Fibroblast of upper back skin (primary cell): ENCODE measurements at regions not wholly inside any gene's neighbourhood (a gene's known extent, or its start where the extent isn't known, plus 50 kb on each side); places are given as distances from the start of the nearest gene placed in this dataset.

Experiments used
- DNase-seq: peaks from one replicate; pipeline ENCODE4 v3.0.0-alpha.2; 2013

- no peak for DNase-seq
Observed at GRCh38 chr17:73934696-73935095, 268.8 kb upstream of the RPL38 start.

GRCh38 chr17:73936908-73937627 is 266.4 kb upstream of the RPL38 start:
- no peak for DNase-seq

GRCh38 chr17:73938706-73939105 is 264.8 kb upstream of the RPL38 start:
- DNase-seq, result no peak

GRCh38 chr17:73939806-73940205 is 263.7 kb upstream of the RPL38 start:
- no peak for DNase-seq

GRCh38 chr17:73940511-73940910 is 263.0 kb upstream of the RPL38 start:
- DNase-seq, result no peak

- DNase-seq, result no peak
Observed at GRCh38 chr17:73941919-73942530, 261.5 kb upstream of the RPL38 start.

- no peak for DNase-seq
Observed at GRCh38 chr17:73942703-73943415, 260.6 kb upstream of the RPL38 start.

- no peak for DNase-seq
Observed at GRCh38 chr17:73943416-73944110, 259.9 kb upstream of the RPL38 start.

- no peak for DNase-seq
Observed at GRCh38 chr17:73944366-73944765, 259.1 kb upstream of the RPL38 start.

- DNase-seq, result no peak
Observed at GRCh38 chr17:73947281-73947965, 256.1 kb upstream of the RPL38 start.

GRCh38 chr17:73947966-73948355 is 255.5 kb upstream of the RPL38 start:
- no peak for DNase-seq

- no peak for DNase-seq
Observed at GRCh38 chr17:73949903-73950592, 253.4 kb upstream of the RPL38 start.

GRCh38 chr17:73950593-73950914 is 252.9 kb upstream of the RPL38 start:
- no peak for DNase-seq

- peak; percentile 26 for DNase-seq
Observed at GRCh38 chr17:73952082-73952479, 251.4 kb upstream of the RPL38 start.

- DNase-seq, result no peak
Observed at GRCh38 chr17:73952480-73953205, 250.8 kb upstream of the RPL38 start.

- DNase-seq, result no peak
Observed at GRCh38 chr17:73953206-73954033, 250.1 kb upstream of the RPL38 start.

GRCh38 chr17:73954951-73955350 is 248.5 kb upstream of the RPL38 start:
- no peak for DNase-seq

GRCh38 chr17:73955616-73956015 is 247.9 kb upstream of the RPL38 start:
- DNase-seq, result no peak

- DNase-seq, result no peak
Observed at GRCh38 chr17:73956169-73956568, 247.3 kb upstream of the RPL38 start.

- DNase-seq, result peak; percentile 23
Observed at GRCh38 chr17:73956595-73957465, 246.6 kb upstream of the RPL38 start.
